ENCODE measurements at regions not wholly inside any gene's neighbourhood (a gene's known extent, or its start where the extent isn't known, plus 50 kb on each side); places are given as distances from the start of the nearest gene placed in this dataset.

GRCh38 chr13:76764916-76765315, 121.3 kb downstream of the KCTD12 start:
- BruUV-seq (replicated peaks) = no TSS peak
- Histone ChIP-seq H3K36me3 (ENCODE audit: low read depth) (no peaks in the 10 kb centered on the region), H4K20me1 (ENCODE audit: insufficient read depth) (no peaks in the 10 kb centered on the region), H3K4me1 (replicated peaks; ENCODE audit: insufficient read depth) (no peaks in the 10 kb centered on the region), H2AFZ (no peak overlapping the region), H3K79me2 (ENCODE audit: low read depth) (no peaks in the 10 kb centered on the region), H3K4me2 (no peak overlapping the region), H3K27ac (no peak overlapping the region), H3K4me3 (no peak overlapping the region), H3F3A (ENCODE audit: insufficient read depth, low read depth) (no peaks in the 10 kb centered on the region), H3K27me3 (ENCODE audit: insufficient read depth, low read depth) (no peaks in the 10 kb centered on the region), H3K9me2 (ENCODE audit: insufficient read depth) (no peaks in the 10 kb centered on the region), H3K9me3 (ENCODE audit: insufficient read depth, low read depth) (no peaks in the 10 kb centered on the region)
- intact Hi-C loops (cut with micrococcal nuclease; ENCODE audit: unreplicated experiment) = no loop called here
- no peak for DNase-seq
- POLR2A ChIA-PET (ENCODE audit: unreplicated experiment) = no interaction called here
- CTCF ChIA-PET = no interaction called here
- TF ChIP-seq, protein P1, sequence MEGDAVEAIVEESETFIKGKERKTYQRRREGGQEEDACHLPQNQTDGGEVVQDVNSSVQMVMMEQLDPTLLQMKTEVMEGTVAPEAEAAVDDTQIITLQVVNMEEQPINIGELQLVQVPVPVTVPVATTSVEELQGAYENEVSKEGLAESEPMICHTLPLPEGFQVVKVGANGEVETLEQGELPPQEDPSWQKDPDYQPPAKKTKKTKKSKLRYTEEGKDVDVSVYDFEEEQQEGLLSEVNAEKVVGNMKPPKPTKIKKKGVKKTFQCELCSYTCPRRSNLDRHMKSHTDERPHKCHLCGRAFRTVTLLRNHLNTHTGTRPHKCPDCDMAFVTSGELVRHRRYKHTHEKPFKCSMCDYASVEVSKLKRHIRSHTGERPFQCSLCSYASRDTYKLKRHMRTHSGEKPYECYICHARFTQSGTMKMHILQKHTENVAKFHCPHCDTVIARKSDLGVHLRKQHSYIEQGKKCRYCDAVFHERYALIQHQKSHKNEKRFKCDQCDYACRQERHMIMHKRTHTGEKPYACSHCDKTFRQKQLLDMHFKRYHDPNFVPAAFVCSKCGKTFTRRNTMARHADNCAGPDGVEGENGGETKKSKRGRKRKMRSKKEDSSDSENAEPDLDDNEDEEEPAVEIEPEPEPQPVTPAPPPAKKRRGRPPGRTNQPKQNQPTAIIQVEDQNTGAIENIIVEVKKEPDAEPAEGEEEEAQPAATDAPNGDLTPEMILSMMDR (conservative IDR thresholded peaks at IDR 0.05) = no peak
- no peak for TF ChIP-seq EZH2 (IDR thresholded peaks at IDR 0.05; ENCODE audit: low read depth)

- no peaks in the 10 kb centered on the region for H3K4me1 ChIP-seq (replicated peaks; ENCODE audit: insufficient read depth)
- H2AFZ ChIP-seq = no peak overlapping the region
- H3K4me3 ChIP-seq = no peak overlapping the region
- ChIA-PET POLR2A (ENCODE audit: unreplicated experiment) (no interaction called here), CTCF (no interaction called here)
- no peaks in the 10 kb centered on the region for H3K27me3 ChIP-seq (ENCODE audit: insufficient read depth, low read depth)
- intact Hi-C loops (cut with micrococcal nuclease; ENCODE audit: unreplicated experiment) = no loop called here
- H3F3A ChIP-seq (ENCODE audit: insufficient read depth, low read depth) = no peaks in the 10 kb centered on the region
- no peaks in the 10 kb centered on the region for H3K79me2 ChIP-seq (ENCODE audit: low read depth)
- no peak for TF ChIP-seq EZH2 (IDR thresholded peaks at IDR 0.05; ENCODE audit: low read depth)
- TF ChIP-seq, protein P1 (conservative IDR thresholded peaks at IDR 0.05) = no peak
- DNase-seq = no peak
- H4K20me1 ChIP-seq (ENCODE audit: insufficient read depth) = no peaks in the 10 kb centered on the region
- H3K9me3 ChIP-seq (ENCODE audit: insufficient read depth, low read depth) = no peaks in the 10 kb centered on the region
- no peaks in the 10 kb centered on the region for H3K36me3 ChIP-seq (ENCODE audit: low read depth)
- no TSS peak for BruUV-seq (replicated peaks)
- no peaks in the 10 kb centered on the region for H3K9me2 ChIP-seq (ENCODE audit: insufficient read depth)
- no peak overlapping the region for H3K4me2 ChIP-seq
- no peak overlapping the region for H3K27ac ChIP-seq
Measured at GRCh38 chr13:76764429-76764828, 121.8 kb downstream of the KCTD12 start.

DNA sequence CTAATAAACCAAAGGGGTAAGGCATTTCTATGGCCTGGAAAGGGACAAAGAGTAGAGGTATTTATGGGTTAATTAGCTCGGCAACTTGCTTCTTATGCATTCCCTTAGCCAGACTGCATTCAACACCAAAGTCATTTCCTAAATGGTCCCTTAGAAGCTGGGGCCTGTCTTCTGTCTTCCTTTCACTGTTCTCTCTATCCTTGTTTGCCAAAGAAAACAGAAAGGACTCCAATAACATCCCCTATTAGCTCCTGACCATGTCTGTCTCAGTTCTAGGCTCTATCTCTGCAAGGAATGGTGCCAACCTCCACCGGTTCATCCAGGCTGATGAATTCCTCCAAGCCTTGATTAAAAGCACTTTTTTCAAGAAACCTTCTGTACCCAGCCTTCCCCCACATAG, 123.5 kb downstream of the KCTD12 start:
- no peaks in the 10 kb centered on the region for H3F3A ChIP-seq (ENCODE audit: insufficient read depth, low read depth)
- no peaks in the 10 kb centered on the region for H3K27me3 ChIP-seq (ENCODE audit: insufficient read depth, low read depth)
- BruUV-seq (replicated peaks) = no TSS peak
- TF ChIP-seq, protein P1 (conservative IDR thresholded peaks at IDR 0.05) = no peak
- TF ChIP-seq EZH2 (IDR thresholded peaks at IDR 0.05; ENCODE audit: low read depth) = no peak
- intact Hi-C loops (cut with micrococcal nuclease; ENCODE audit: unreplicated experiment) = no loop called here
- no peaks in the 10 kb centered on the region for H3K36me3 ChIP-seq (ENCODE audit: low read depth)
- no peak overlapping the region for H3K4me3 ChIP-seq
- H3K79me2 ChIP-seq (ENCODE audit: low read depth) = no peaks in the 10 kb centered on the region
- H4K20me1 ChIP-seq (ENCODE audit: insufficient read depth) = no peaks in the 10 kb centered on the region
- no peaks in the 10 kb centered on the region for H3K9me3 ChIP-seq (ENCODE audit: insufficient read depth, low read depth)
- no peaks in the 10 kb centered on the region for H3K9me2 ChIP-seq (ENCODE audit: insufficient read depth)
- POLR2A ChIA-PET (ENCODE audit: unreplicated experiment) = no interaction called here
- no peak overlapping the region for H2AFZ ChIP-seq
- DNase-seq = no peak
- H3K27ac ChIP-seq = no peak overlapping the region
- CTCF ChIA-PET = no interaction called here
- no peak overlapping the region for H3K4me2 ChIP-seq
- no peaks in the 10 kb centered on the region for H3K4me1 ChIP-seq (replicated peaks; ENCODE audit: insufficient read depth)
